GM12891 (cell line): ENCODE measurements at regions not wholly inside any gene's neighbourhood (a gene's known extent, or its start where the extent isn't known, plus 50 kb on each side); places are given as distances from the start of the nearest gene placed in this dataset.
"Not testable (repeated sequence)": the region's sequence is repeated elsewhere in the genome, so short reads cannot be mapped to it uniquely, and the experiment has no call there.

Experiments used
- DNase-seq: peaks from one replicate; pipeline ENCODE4 v3.0.0; 2011; ENCODE audit warnings: low spot score; ENCODE audit not compliant: insufficient read length
- FAIRE-seq: peaks from 2 replicates; lab custom pipeline; 2011; peaks lifted over from hg19 to GRCh38; lab: Jason Lieb, UNC
- PAX5 ChIP-seq: IDR thresholded peaks from 2 replicates; pipeline ENCODE4 v1.6.1; 2011; ENCODE audit warnings: low read length, moderate library complexity, mild to moderate bottlenecking; ENCODE audit not compliant: insufficient read depth, severe bottlenecking
- POLR2A ChIP-seq: IDR thresholded peaks from 2 replicates; pipeline ENCODE4 v1.6.1; 2011; ENCODE audit warnings: low read depth, low read length, control low read depth
- POLR2AphosphoS5 ChIP-seq: IDR thresholded peaks from 2 replicates; pipeline ENCODE4 v1.6.1; 2011; ENCODE audit warnings: low read depth, low read length, control low read depth
- POU2F2 ChIP-seq: IDR thresholded peaks from 2 replicates; pipeline ENCODE4 v1.6.1; 2011; ENCODE audit warnings: low read depth, mild to moderate bottlenecking, control low read depth, low read length, moderate library complexity
- SPI1 ChIP-seq: IDR thresholded peaks from 2 replicates; pipeline ENCODE4 v1.6.1; 2011; ENCODE audit warnings: low read depth, low read length, control low read depth
- TAF1 ChIP-seq: IDR thresholded peaks from 2 replicates; pipeline ENCODE4 v1.6.1; 2011; ENCODE audit warnings: low read depth, low read length, control low read depth

DNA sequence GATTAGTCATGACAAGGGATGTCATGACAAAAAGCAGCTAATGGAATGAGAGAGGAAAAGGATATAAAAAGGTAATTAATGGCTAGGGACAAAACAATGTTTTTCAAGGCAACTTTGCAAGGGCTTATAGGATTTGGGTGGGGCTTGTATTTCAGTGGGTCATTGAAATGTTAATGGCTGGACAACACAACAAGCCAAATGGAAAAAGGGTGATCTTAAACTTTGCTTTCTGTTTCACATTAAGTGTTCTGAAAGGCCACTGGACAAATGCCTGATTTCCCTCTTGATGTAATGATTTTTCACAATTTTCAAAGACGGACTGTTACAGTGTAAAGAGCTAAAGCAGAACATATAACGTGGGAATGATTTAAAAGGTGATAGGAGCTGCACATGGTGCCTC, 345.0 kb downstream of the TUSC7 start:
- FAIRE-seq = no peak
- DNase-seq = no peak
- TF ChIP-seq TAF1 (no peak), POLR2AphosphoS5 (no peak), POLR2A (no peak), POU2F2 (no peak)

DNA sequence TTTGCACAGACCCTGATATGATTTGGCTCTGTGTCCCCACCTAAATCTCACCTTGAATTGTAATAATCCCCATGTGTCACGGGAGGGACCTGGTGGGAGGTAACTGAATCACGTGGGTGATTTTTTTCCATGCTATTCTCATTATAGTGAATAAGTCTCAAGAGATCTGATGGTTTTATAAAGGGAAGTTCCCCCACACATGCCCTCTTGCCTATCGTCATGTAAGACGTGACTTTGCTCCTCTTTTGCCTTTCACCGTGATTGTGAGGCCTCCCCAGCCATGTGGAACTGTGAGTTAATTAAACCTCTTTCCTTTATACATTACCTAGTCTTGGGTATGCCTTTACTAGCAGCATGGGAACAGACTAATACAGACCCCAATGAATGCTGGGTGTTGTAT, 347.4 kb downstream of the TUSC7 start:
- not testable (repeated sequence) for DNase-seq, FAIRE-seq

DNA sequence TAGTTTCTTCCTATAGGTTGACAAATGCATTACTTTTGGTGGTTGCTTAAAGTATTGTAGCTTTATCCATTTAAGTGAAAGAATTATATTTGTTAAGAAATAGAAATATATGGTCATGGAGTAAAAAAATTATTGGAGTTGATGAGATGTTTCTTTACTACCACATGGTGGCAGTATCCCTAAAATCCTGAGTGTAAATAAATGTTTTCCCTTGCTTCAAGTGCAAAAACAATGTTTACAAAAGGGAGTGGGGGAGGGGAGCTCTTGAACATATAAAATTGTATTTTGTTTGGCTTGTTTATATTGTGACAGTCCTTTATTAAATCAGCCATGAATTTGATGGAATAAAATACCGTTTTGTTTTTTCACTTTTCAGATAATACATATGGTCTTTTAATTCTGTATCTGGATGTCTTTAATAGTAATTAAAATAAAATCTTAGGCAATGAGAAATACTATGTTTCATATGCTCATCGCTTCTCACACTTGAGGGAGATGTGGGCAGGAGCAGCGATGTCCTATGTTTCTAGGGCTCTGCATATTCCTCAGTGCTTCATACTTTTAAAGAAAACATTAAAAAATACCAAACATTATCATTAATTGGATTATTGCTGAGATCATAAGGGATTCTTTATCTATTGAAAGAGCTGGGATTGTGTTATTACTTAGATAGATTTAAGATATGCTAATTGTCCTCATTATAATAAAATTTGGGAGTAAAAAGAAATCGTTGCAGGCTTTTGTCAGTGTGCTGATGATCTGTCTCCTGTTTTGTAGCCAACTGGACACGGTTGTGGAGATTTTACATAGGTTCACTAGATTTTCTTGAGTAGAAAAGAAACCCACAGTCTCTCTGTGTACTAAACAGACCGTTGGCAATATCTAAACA, 349.7 kb downstream of the TUSC7 start:
- FAIRE-seq (no peak), DNase-seq (no peak)
- no peak for TF ChIP-seq TAF1
- no peak for TF ChIP-seq POLR2A
- no peak for TF ChIP-seq POLR2AphosphoS5
- no peak for TF ChIP-seq SPI1

DNA sequence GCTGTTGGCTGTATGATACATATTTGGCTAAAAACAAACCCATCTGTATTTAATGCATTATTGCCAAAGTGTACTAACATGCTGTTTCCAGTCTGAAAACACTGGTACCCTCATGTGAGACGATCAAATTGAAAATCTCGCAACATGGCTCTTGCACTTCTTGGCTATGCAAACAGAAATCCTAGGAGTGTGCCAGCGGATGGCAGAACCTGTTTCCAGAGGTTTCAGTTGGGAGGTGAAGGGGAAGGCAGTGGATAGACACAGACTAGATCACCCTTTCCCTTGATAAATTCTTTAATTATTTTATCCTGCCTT, 350.3 kb downstream of the TUSC7 start:
- FAIRE-seq (no peak), DNase-seq (no peak)
- TF ChIP-seq POU2F2 (no peak), POLR2A (no peak), TAF1 (no peak), SPI1 (no peak), PAX5 (no peak), POLR2AphosphoS5 (no peak)

DNA sequence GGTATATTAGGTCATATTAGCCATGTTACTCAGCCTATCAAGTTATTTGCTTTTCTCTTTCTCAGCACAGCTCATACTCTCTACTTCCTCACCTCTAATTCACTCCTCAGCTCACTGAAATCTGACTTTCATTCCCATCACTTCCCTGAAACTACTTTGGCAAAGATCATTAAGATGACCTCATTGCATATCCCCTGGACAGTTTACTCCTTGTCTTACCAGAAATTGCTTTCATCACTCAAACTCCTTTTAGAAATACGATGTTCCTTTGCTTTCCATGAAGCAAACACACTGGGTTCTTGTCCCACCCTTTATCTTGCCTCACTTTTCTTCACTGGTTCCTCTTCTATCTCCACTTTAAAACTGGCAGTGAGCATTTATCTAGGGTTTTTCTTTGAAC, 354.4 kb downstream of the TUSC7 start:
- no peak for DNase-seq
- no peak for FAIRE-seq

DNA sequence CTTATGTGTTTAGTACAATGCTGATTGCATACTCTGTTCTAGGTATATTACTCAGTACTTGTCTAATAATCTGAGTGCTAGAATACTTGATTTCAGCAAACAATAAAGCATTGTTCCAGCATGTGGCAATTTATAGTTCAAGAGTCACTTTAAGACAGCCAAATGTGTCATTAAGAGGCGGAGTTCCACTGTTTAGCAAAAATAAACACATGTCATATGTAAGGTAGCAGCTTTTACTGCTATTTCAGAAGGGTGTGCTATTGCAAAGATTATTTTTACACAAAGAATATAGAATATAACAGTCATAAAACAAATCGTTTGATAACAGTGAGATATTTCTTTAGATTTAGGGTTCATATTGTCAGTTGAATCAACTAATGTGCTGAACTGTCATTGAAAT, 358.7 kb downstream of the TUSC7 start:
- no peak for FAIRE-seq
- TF ChIP-seq POU2F2 = no peak
- no peak for TF ChIP-seq TAF1
- no peak for TF ChIP-seq SPI1
- TF ChIP-seq POLR2AphosphoS5 = no peak
- no peak for TF ChIP-seq PAX5
- no peak for TF ChIP-seq POLR2A
- DNase-seq = no peak

More for the DNA sequence above, 354.4 kb downstream of the TUSC7 start:
- no peak for TF ChIP-seq POLR2A
- TF ChIP-seq PAX5 = no peak
- TF ChIP-seq POLR2AphosphoS5 = no peak
- TF ChIP-seq POU2F2 = no peak
- TF ChIP-seq TAF1 = no peak
- TF ChIP-seq SPI1 = no peak

DNA sequence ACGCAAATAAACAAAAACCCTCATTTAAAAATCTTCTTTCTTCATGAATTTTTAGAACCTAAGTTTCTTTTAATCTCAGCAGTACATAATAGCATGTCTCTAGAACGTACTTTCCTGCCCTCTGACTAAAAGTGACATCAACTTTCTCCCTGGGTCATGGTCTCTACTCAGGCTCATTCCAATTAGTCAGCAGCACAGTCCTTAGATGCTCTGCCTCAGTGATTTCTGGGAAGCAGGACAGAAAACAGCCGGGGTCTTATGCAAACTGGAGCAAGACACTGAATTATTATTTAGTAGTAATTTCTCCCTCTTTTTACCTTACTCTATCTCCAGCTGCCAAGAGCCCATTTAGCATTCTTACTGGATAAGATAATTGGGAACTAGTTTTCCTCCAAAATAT, 365.2 kb downstream of the TUSC7 start:
- DNase-seq (no peak), FAIRE-seq (no peak)
- no peak for TF ChIP-seq SPI1
- TF ChIP-seq POLR2AphosphoS5 = no peak
- TF ChIP-seq PAX5 = no peak
- TF ChIP-seq POU2F2 = no peak
- TF ChIP-seq TAF1 = no peak
- no peak for TF ChIP-seq POLR2A

DNA sequence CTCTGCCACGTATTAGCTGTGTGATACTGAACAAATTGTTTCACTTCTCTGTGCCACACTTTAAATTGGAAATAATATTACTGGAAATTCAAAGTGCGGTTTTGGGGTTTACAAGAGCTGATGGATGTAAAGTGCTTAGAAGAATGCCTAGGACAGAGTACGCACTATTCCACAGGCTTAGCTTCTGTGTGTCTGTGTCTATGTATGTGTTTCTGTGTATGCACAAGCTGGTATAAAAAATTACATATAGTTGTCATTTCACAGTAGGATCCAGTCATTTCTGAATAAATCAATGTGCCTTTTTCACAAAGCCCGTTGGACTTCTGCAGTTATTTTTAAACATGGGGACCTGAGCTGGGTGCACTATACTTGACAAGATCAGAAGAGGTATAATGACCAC, 370.4 kb downstream of the TUSC7 start:
- no peak for DNase-seq
- FAIRE-seq = no peak
- TF ChIP-seq POU2F2 (no peak), TAF1 (no peak), PAX5 (no peak)

DNA sequence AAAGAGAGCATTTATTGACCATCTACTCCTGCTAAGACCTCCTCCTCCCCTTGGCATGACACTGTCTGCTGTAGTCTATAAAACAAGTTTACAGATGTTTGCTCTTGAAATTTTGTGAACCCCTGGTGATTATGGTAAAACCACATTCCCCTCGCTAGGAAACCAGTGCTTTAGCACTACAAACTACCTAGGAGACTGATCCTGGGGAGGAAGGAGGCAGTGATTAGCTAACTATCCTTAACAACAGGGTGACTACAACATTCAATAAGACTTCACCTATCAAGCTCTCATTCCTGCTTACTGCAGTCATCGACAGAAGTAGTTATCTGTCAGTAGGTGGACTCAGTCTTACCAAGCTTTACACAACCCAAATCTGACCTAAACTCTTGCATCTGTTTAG, 371.3 kb downstream of the TUSC7 start:
- DNase-seq (no peak), FAIRE-seq (no peak)
- TF ChIP-seq POLR2AphosphoS5 (no peak), POLR2A (no peak), TAF1 (no peak), SPI1 (no peak), POU2F2 (no peak), PAX5 (no peak)

DNA sequence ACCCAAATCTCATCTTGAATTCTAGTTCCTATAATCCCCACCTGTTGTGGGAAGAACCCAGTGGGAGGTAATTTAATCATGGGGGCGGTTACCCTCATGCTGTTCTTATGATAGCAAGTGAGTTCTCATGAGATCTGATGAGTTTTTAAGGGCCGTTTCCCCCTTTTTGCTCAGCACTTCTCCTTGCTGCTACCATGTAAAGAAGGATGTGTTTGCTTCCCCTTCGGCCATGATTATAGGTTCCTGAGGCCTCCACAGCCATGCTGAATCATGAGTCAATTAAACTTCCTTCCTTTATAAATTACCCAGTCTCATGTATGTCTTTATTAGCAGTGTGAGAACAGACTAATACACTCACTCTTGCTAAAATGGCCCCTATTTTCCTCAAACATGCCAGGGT, 374.7 kb downstream of the TUSC7 start:
- no peak for FAIRE-seq
- no peak for DNase-seq
- TF ChIP-seq POLR2A = no peak
- no peak for TF ChIP-seq POU2F2
- no peak for TF ChIP-seq SPI1
- TF ChIP-seq PAX5 = no peak
- no peak for TF ChIP-seq POLR2AphosphoS5
- TF ChIP-seq TAF1 = no peak

DNA sequence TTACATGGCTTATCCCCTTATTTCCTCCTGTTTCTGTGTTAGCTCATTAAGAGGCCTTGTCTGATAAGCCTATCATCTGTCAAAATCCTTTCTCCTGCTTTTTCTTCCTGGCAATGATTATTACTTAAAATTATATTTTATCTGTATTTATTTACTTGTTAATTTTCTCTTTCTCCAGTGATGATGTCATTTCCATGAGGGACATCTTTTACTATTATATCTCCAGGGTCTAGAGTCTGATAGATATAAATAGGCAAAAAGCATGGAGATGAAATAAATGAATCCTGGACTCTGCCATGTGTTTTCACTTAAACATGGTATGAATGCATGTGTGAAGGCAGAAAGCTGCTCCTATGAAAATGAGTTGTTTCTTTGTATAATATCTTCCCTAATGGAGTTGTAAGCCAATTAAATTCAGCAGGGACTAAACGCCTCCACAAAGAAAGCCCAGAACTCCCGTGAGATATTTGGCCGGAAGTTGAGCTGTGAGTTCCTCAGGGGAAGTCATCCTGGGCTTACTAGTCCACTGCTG, 375.2 kb downstream of the TUSC7 start:
- TF ChIP-seq POU2F2 = no peak
- no peak for TF ChIP-seq SPI1
- TF ChIP-seq TAF1 = no peak
- no peak for TF ChIP-seq POLR2A
- TF ChIP-seq PAX5 = no peak
- TF ChIP-seq POLR2AphosphoS5 = no peak
- DNase-seq (no peak), FAIRE-seq (no peak)
